ENCODE measurements at regions not wholly inside any gene's neighbourhood (a gene's known extent, or its start where the extent isn't known, plus 50 kb on each side); places are given as distances from the start of the nearest gene placed in this dataset.

DNA sequence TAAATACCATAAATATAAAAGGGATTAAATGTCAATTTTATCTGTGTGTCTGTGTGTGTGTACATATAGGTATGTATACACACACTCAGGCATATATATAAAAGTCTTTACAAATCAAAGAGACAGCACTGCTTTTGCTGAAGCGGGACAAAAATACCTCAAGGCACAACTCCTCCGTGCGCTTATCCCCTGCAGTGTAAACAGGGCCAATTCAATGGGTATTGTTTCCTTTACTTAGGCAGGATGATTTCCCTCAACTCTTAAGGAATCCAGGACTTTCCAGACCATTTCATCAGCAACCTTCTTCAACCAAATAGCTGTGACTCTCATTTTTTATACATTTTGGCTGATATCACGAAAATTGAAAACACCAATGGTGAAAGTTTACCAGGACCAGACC lies 227.7 kb downstream of the CRPPA start:
- peaks cover 3% of the 10 kb centered on the region; the same call in 1 of the 2 replicates for H3K4me1 ChIP-seq (ENCODE audit: insufficient read depth)
- no peaks in the 10 kb centered on the region for H3F3A ChIP-seq (replicated peaks; ENCODE audit: low read depth)
- Mint-ChIP-seq H3K4me1 (peaks cover 10% of the 10 kb centered on the region), H3K27me3 (ENCODE audit: insufficient read depth, low read depth, poor library complexity) (no peaks in the 10 kb centered on the region), H3K4me3 (no peak overlapping the region), H3K36me3 (ENCODE audit: low read depth) (no peaks in the 10 kb centered on the region), H3K9me3 (no peaks in the 10 kb centered on the region), H3K27ac (peak overlapping the region; percentile 68)
- no peak overlapping the region for H3K4me2 ChIP-seq
- H3K79me2 ChIP-seq (replicated peaks; ENCODE audit: insufficient read depth): no peaks in the 10 kb centered on the region
- H3K4me3 ChIP-seq: no peak overlapping the region
- H4K20me1 ChIP-seq (replicated peaks; ENCODE audit: insufficient read depth): no peaks in the 10 kb centered on the region
- H2AFZ ChIP-seq: no peak overlapping the region
- H3K27ac ChIP-seq (ENCODE audit: low read depth): no peak overlapping the region
- TF ChIP-seq NANOG (IDR thresholded peaks at IDR 0.05; ENCODE audit: borderline replicate concordance) (no peak), REST (IDR thresholded peaks at IDR 0.05; ENCODE audit: unreplicated experiment) (no peak), ZNF462 (CRISPR knock-in tag; IDR thresholded peaks at IDR 0.05) (0 out of 2 replicates have a peak, but pooled peaks have one; percentile 17)
- H3K9me2 ChIP-seq (ENCODE audit: insufficient read depth): peaks cover 13% of the 10 kb centered on the region; the same call in 1 of the 2 replicates
- no peaks in the 10 kb centered on the region for H3K36me3 ChIP-seq (ENCODE audit: insufficient read depth)
- ATAC-seq (peak; percentile 77), DNase-seq (ENCODE audit: low spot score) (peak; percentile 19)
- no peaks in the 10 kb centered on the region for H3K27me3 ChIP-seq (ENCODE audit: insufficient read depth)

All from GM23338 (cell line).